HG03521 (cell line): ENCODE measurements at regions not wholly inside any gene's neighbourhood (a gene's known extent, or its start where the extent isn't known, plus 50 kb on each side); places are given as distances from the start of the nearest gene placed in this dataset.
"Not testable (repeated sequence)": the region's sequence is repeated elsewhere in the genome, so short reads cannot be mapped to it uniquely, and the experiment has no call there.

ENCODE experiments used
- ATAC-seq: cut with Tn5 transposase; IDR thresholded peaks from one replicate; pipeline ENCODE4 v1.9.1; 2021; ENCODE audit warnings: mild to moderate bottlenecking, moderate library complexity; ENCODE audit not compliant: unreplicated experiment

DNA sequence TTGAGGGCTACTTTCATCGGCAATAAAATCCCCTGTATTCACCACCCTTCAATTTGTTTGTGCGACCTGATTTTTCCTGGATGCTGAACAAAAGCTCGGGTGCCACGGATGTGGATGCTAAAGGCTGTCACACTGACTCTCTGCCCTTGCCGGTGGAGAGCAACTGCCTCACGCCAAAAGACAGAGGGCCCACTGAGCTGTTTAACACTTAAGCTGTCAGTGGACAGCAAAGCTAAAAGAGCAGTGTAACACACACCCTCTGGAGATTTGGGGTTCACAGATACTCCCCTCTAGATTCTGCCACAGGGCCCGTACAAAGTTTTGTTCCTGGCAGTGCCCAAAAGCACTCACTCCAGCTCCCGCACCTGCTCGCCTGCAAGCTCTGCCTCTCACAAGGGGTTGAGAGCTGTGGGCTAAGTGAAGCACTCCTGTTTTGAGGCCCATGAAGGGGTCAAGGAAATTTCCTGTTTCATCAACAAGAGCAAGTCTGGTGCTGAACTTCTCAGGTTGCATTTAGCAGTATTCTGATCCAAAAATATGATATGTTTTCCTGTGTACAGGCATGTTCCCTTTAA lies 1571.9 kb downstream of the ADGRL3 start:
- no peak for ATAC-seq

DNA sequence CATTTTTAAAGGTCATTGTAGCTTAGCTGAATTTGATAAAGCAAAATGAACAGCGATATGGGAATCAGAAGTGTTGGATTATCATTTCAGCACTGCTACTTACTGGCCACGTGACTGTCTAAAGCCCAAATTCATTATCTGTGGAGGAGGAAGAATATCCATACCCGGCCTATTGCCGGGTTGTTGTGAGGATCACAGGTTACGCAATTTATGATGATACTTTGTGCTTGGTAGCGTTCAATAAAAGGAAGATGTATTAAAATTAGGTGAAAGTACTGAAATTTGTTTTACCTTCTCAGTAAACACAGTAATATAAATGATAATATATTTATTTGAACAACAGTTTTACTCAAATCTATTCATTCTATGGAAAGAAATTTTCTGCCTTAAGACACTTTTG lies 1540.2 kb downstream of the ADGRL3 start:
- no peak for ATAC-seq

DNA sequence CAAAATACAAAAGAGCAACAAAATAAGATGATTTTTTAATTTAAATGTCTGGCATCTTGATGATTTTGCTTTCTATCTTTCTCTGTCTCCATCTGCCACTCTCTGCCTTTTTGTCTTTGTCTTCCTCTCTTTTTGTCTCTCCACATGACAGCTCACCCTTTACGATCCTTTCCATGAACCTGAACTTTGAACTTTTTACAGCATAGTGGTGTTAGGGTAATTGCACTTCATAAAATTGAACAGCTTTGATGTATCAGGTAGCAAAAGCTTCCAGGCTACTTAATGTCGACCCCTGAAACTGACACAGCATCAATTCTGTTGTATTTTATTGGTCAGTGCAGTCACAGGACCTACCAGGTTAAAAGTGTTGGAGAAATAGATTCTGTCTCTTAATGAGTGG lies 1517.0 kb downstream of the ADGRL3 start:
- no peak for ATAC-seq

DNA sequence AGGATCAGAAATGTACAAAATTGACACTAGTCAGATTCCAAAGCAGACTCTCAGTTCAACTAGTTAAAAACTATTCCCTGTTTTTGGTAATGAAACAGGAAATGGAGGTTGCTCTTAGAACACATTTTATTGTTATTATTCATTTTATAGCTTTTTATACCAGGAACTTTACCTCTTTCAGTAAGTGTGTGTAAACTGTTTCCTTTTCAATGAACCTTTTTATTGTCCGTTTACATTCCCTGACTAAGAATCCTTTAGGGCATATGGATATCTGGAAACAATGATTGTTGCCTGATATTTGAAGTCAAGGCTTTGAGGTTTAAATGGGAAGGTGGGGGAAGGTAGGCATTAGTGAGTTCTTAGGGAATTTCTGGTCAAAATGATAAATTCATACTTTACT lies 1511.4 kb downstream of the ADGRL3 start:
- ATAC-seq: no peak

DNA sequence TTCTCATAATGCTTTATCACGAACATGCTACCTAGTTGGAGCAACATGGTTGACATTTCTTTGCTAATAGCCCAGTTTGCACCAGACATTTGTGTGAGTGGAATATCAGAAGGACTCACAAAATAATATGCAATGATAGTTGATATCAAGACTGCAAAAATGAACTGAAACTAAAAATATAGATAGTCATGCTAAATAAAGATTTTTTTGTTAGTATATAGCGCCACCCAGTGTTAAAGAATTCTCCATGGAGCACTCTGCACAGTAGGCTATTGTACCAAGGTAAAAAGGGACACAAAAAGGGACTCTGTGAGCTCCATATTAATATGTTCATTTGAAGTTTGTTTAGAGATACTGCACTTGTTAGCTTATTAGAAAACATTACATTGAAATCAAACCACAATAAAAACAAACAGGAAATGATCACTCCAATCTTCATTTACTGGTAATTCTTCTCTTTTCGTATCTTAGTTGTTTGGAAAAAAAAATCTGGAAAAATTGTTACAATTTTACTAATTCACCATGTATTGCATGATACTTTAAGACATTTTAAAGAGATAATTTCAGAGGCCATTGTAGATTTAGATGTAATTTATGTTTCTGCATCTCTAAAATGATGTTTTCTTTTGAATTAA lies 1509.6 kb downstream of the ADGRL3 start:
- ATAC-seq: no peak

DNA sequence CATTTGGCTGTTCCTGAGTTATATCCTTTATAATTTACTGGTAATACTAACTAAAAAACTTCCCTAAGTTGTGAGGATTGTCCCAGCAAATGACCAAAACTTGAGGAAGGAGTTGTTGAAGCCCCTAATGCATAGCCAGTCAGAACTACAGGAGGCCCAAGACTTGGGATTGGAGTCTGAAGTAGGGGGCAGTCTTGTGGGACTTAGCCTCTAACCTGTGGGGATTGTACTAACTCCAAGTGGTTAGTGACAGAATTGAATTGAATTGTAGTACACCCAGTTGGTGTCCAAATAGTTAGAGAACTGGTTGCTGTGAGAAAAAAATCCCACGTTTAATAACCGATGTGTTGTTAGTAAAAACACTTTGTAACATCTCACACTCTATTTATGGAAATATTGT lies 1506.3 kb downstream of the ADGRL3 start:
- no peak for ATAC-seq

DNA sequence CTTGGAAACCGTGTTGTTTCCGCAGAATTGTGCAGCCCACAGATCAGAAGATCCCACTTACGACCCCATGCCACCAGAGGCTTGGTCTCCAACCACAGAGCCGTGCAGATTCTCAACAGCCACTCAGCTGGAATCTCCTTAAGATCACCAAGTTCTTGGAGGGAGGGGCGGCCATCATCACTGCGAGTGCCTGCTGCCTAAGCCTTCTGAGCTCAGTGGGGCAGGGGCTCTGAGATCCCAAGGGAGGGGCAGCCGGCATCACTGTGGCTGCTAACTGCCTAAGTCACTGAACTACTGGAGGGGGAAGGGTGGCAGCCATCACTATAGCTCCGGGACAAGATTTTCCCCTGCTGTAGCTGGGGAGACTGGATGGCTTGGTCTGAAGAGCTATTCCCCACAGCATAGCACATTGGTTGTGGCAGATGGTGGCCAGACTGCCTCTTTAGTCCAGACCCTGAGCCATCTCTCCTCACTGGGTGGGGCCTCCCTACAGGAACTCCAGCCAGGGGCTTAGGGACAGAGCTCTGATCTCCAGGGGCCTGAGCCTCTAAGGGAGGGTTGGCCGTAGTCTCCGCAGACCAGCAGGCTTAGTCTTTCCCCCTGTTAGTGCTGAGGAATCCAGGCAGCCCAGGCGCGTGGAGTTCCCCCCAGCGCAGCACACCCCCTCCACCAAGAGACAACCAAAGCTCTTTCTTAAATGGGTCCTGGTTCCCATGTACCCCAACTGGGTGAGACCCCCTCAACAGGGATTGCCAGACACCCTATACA lies 1483.9 kb downstream of the ADGRL3 start:
- ATAC-seq: no peak

DNA sequence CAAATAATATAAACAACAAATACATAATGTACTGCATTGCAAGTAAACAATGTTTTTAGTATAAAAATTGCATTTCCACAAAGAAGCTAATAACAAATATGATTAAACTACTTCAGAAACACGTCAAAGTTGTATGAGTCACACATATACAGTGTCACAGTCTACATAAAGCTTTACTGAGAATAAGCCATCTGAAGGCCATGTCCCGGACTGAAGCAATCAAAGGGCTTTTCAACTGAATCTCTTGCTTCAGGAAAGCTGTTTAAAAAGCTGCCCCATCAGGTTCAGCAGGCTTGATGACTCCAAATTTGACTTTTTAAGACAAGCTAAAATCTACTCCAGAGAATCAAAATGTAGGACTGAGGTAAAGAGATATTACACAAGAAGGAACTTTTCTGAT lies 1476.8 kb downstream of the ADGRL3 start:
- ATAC-seq: no peak

DNA sequence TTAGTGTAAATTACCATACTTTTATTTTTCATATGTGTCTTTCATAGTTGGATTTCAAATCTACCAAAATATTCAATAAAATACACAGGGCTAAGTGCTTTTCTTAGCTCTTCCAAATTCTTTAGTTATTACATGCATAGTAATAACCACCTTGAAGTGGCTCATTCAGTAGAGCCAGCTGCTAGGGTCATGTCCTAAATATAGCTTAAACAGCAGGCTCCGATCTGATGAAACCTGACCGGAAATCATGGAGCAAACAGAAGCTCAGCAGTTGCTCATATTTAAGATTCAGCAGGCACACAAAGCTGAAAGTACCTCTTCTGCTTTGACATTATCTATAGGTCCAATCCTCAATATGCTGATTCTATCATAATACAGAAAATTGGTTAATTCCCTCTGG lies 1470.4 kb downstream of the ADGRL3 start:
- ATAC-seq: no peak

DNA sequence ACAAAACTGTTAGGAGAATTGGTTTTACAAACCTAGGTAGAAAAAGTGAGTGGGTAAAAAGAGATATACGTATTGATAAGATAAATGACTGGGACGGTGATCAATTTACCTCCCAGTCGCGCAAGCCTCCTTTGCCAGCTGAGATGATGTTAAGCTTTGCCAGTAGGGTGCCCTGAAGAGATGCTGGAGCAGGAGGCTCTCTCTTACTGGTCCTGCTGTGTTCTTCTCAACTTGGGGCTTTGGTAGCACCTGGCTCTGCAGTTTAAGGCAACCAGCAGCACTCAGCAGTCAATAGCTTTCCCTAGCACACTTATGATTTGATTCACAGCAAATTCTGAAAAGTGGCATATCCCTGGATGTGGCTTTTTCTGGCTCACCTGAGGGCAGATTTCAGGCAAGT lies 1461.7 kb downstream of the ADGRL3 start:
- ATAC-seq: no peak

DNA sequence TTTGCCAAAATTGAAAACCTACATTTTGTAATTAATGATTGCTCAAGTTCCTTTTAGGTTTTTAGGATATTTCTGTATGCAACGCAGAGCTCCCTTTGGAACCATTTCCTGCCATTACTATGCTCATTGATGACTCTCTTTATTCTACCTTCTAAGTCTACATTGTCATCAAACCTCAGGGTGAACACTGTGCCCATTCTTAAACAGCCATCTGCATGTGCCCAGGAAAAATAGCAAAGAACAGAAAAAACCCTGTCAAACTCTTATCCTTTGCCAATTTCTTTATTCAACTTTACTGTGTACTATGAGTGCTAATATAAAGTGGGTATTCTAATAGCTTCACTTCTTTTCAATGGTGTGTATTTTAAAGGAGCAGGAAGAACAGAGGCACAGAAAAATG lies 1455.9 kb downstream of the ADGRL3 start:
- ATAC-seq: no peak

DNA sequence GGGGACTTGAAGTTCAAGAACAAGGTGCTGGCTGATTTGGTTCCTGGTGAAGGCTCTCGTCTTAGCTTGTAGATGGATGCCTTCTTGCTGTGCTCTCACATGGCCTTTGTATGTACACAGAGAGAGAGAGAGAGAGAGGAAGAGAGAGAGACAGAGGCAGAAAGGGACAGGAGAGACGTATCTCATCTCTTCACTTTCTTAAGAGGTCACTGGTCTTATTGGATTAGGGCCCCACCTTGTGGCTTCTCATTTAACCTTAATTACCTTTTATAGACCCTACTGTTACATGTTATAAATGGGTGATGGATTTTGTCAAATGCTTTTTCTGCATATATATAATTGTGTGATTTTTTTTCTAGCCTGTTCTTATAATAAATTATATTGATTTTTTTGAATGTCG lies 1444.2 kb downstream of the ADGRL3 start:
- no peak for ATAC-seq

DNA sequence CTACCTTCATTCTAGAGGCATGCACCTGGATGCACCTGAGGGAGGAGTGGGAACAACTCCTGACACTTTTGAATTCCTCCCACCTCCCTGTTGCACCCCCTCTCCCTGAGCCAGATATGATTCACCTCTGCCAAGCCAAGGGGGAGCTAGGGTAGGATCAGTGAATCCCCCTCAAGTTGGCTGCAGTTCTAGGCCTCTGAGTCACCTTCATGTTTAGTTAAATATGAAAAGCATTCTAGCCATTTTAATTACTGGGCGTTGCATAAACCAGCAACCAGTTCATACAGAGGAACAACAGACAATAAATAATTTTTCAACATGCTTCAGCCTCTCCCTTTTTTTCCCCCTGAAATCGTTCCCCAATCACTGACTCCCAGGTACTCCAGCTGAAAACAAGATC lies 1440.2 kb downstream of the ADGRL3 start:
- no peak for ATAC-seq

DNA sequence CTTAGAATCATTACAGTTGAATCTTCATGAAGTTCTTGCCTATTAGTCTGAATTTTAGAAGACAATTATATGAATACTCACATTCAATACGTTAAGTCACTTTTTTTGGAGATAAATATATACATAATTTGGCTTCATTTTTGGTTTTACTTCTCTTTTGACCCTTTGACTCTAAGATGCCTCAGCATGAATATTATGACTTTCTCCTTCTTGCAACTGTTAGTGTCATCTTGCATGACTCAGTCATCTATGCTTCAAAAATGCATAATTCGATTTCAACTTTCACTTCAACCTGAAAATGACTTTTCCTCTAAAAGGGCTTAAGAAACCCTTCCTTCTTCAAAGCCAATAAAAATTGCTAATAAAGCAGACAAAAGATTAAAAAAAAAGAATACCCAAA lies 1427.5 kb downstream of the ADGRL3 start:
- no peak for ATAC-seq

DNA sequence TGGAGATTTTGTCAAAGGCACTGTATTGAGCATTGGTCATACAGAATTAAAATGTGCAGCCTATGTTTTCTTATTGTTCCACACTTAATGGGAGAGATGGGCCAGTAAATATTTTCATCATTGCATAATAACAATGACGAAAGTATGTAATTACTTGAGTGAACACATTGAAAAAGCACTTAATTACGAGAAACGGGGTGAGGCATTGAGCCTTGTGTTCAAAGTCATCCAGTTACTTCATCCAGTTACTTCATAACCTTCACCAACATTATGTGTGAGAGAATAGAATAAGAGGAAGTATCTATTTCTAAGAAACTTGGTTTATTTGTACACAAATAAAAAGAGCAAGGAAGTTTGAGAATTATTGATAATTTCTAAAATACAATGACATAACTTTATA lies 1427.0 kb downstream of the ADGRL3 start:
- no peak for ATAC-seq

DNA sequence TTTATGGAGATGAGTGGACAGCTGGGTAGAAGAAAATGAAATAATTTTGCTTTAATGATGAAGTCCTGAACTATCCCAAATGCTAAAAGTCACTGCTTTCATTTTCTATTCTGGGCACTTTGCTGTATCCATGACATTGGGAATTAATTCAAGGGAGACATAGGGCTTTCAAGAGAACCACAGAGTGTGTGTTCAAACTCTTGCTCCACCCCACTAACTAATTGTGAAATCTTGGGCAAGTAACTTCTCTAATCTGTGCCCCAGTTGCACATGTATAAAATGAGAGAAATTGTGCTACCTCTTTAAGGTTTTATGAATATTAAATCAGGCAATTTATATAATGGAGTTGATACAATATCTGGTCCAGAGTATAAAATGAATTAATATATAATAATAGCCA lies 1422.0 kb downstream of the ADGRL3 start:
- ATAC-seq: no peak

DNA sequence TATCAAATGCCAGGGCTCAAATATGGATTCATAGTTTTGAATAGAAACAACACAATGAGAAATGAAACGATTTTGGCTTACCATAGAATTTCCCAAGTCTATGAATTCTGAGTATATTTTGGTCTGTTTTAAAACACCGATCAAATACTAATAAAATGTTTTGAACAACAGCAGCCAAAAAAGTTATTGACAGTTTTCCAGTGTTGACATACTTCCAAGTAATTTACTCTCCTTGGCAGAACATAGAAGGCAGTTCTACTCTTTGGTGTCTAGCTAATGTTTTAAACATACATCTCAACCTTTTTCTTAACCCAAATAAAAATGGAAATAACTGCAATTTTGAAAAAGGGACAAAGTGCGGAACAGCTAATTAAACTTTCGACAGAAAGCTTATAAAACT lies 1419.8 kb downstream of the ADGRL3 start:
- ATAC-seq: no peak

DNA sequence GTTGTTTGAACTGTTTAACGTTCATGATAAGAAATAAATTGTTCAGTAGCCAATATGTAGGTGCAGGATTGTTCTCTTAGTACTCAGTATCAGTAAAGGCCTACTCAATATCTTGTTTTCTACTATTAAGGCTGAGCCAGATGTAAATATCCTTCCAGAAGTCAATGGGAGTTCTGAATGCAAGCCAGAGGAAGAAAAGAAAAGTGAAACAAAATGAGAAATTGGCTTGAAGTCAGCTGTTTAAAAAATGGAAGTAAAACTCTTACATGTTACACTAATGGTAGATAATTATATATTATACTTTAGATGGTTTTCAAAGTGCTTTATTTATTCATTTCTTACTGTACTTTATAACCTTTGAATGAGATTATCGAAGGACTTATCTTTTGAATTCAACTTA lies 1417.9 kb downstream of the ADGRL3 start:
- no peak for ATAC-seq

DNA sequence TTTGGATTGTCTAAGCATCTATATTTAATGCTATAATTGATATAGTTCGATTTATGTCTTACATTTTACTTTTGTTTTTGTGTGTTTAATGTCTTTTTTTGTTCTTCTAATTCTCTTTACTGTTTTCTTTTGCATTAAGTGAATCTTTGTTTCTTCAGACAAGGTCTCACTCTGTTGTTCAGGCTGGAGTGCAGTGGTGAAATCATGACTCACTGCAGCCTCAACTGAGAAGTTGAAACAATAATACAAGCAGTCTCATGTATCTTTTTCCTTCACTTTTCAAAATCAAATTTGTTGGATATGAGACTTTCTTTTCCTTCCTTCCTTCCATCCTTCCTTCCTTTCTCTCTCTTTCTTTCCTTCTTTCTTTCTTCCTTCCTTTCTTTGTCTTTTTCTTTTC lies 1401.6 kb downstream of the ADGRL3 start:
- no peak for ATAC-seq

DNA sequence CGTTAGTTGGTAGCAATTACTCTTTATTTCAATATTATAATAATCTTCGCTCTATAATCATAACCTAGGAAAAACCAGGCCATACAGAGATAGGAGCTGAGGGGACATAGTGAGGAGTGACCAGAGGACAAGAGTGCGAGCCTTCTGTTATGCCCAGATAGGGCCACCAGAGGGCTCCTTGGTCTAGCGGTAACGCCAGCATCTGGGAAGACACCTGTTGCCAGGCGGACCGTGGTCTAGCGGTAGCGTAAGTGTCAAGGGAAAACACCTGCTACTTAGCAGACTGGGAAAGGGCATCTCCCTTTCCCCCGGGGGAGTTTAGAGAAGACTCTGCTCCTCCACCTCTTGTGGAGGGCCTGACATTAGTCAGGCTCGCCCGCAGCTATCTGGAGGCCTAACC lies 1395.1 kb downstream of the ADGRL3 start:
- ATAC-seq: not testable (repeated sequence)

DNA sequence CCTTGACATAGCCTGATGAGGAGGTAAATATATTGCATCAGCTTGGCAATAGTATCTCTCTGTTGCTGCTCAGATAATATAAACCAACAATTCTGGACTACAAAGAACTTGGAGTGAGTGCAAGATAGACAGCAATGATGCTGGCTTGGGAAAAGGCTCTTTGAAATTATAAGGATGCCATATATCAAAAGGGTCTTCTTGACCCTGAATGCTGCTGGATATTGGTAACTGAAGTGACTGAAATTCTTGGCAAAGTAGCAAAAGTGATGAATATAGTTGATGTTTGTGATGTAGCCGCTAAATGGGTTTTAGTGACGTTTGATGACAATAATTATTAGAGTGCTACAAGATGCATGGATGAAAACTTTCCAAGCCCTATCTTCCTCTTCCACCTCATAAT lies 1391.6 kb downstream of the ADGRL3 start:
- ATAC-seq: no peak

DNA sequence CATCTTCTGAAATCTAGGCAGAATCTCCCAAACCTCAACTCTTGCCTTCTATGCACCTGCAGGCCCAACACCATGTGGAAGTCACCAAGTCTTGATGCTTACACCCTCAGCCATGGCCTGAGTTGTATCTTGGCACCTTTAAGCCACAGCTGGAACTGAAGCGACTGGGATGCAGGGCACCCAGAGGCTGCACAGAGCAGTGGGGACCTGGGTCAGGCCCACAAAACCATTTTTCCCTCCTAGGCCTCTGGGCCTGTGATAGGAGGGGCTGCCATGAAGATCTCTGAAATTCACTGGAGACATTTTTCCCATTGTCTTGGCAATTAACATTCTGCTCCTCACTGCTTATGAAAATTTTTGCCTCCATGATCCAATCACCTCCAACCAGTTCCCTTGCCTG lies 1388.5 kb downstream of the ADGRL3 start:
- ATAC-seq: no peak

DNA sequence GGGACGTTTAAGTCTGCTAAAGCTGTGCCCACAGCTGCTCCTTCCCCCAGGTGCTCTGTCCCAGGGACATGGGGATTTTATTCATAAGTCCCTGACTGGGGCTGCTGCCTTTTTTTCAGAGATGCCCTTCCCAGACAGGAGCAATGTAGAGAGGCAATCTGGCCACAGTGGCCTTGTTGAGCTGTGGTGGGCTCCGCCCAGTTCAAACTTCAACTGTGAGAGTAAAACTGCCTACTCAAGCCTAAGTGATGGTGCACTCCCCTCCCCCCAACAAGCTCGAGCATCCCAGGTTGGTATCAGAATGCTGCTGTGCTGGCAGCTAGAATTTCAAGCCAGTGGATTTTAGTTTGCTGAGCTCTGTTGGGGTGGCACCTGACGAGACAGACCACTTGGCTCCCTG lies 1371.4 kb downstream of the ADGRL3 start:
- no peak for ATAC-seq
